Ascending aorta (tissue), 2 donors: ENCODE measurements at regions not wholly inside any gene's neighbourhood (a gene's known extent, or its start where the extent isn't known, plus 50 kb on each side); places are given as distances from the start of the nearest gene placed in this dataset.

Experiments used
- DNase-seq, 2 donors: peaks; one replicate each; pipeline ENCODE4 v3.0.0-alpha.2; 2019; ENCODE audit warnings: low spot score in 2 of 2
- H3K27ac ChIP-seq, 2 donors: fragments of 200-600 bp; sonication (generic); one replicate each; pipeline ENCODE4 v1.5.1; 2016 to 2017; ENCODE audit warnings: mild to moderate bottlenecking in 1 of 2
- H3K27me3 ChIP-seq: fragments of 200-600 bp; sonication (generic); one replicate; pipeline ENCODE4 v1.5.1; 2017
- H3K36me3 ChIP-seq, 2 donors: fragments of 200-600 bp; sonication (generic); one replicate each; pipeline ENCODE4 v1.5.1; 2016
- H3K4me1 ChIP-seq, 2 donors: fragments of 200-600 bp; sonication (generic); one replicate each; pipeline ENCODE4 v1.5.1; 2016 to 2017; ENCODE audit warnings: mild to moderate bottlenecking in 1 of 2
- H3K4me3 ChIP-seq, 2 donors: fragments of 200-600 bp; sonication (generic); one replicate each; pipeline ENCODE4 v1.5.1; 2016 to 2017; ENCODE audit warnings: mild to moderate bottlenecking in 1 of 2
- H3K9me3 ChIP-seq, 2 donors: fragments of 200-600 bp; sonication (generic); one replicate each; pipeline ENCODE4 v1.5.1; 2016
- intact Hi-C: fragments of 100-400 bp; cut with DNase I; formaldehyde crosslinking; loops from one replicate; pipeline ENCODE4 v1.15.1; 2023
- TF ChIP-seq, protein P1 (sequence below), 3 experiments: fragments of 200-600 bp in 2 of 3; fragments of 450-650 bp in 1 of 3; sonication (generic) in 2 of 3; IDR thresholded peaks; one replicate each; pipeline ENCODE4 v1.5.1; 2016 to 2019; ENCODE audit warnings: antibody characterized with exemption in 3 of 3, mild to moderate bottlenecking in 1 of 3, moderate library complexity in 1 of 3

- H3K4me1 ChIP-seq: no peaks in the 10 kb centered on the region
These were observed 475.1 kb downstream of the PCNX1 start for GRCh38 chr14:71382315-71382714.

DNA sequence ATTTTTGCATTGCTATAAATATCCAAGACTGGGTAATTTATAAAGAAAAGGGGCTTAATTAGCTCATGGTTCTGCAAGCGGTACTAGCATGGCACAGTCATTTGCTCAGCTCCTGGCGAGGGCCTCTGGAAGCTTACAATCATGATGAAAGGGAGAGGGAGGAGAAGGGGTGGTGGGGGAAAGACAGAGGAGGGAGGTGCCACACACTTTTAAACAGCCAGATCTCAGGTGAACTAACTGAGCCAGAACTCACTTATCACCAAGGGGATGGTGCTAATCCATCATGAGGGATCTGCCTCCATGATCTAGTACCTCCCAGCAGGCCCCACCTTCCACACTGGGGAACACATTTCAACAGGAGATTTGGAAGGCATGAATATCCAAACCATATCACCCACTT is 476.3 kb downstream of the PCNX1 start:
- Histone ChIP-seq H3K4me1 (no peaks in the 10 kb centered on the region), H3K9me3 (no peaks in the 10 kb centered on the region), H3K27me3 (no peaks in the 10 kb centered on the region), H3K4me3 (no peak overlapping the region), H3K27ac (no peak overlapping the region), H3K36me3 (no peaks in the 10 kb centered on the region)
- TF ChIP-seq, protein P1, sequence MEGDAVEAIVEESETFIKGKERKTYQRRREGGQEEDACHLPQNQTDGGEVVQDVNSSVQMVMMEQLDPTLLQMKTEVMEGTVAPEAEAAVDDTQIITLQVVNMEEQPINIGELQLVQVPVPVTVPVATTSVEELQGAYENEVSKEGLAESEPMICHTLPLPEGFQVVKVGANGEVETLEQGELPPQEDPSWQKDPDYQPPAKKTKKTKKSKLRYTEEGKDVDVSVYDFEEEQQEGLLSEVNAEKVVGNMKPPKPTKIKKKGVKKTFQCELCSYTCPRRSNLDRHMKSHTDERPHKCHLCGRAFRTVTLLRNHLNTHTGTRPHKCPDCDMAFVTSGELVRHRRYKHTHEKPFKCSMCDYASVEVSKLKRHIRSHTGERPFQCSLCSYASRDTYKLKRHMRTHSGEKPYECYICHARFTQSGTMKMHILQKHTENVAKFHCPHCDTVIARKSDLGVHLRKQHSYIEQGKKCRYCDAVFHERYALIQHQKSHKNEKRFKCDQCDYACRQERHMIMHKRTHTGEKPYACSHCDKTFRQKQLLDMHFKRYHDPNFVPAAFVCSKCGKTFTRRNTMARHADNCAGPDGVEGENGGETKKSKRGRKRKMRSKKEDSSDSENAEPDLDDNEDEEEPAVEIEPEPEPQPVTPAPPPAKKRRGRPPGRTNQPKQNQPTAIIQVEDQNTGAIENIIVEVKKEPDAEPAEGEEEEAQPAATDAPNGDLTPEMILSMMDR (IDR thresholded peaks at IDR 0.05): no peak
- intact Hi-C loops: no loop called here
- no peak for DNase-seq

More at GRCh38 chr14:71382315-71382714, 475.1 kb downstream of the PCNX1 start:
- no peak for DNase-seq
- Histone ChIP-seq H3K27ac (no peak overlapping the region), H3K36me3 (no peaks in the 10 kb centered on the region), H3K27me3 (no peaks in the 10 kb centered on the region), H3K4me3 (no peak overlapping the region), H3K9me3 (no peaks in the 10 kb centered on the region)
- TF ChIP-seq, protein P1 (IDR thresholded peaks at IDR 0.05): no peak
- intact Hi-C loops: no loop called here

GRCh38 chr14:71384007-71384845 is 477.0 kb downstream of the PCNX1 start:
- Histone ChIP-seq H3K27ac (no peak overlapping the region), H3K4me1 (no peaks in the 10 kb centered on the region), H3K4me3 (no peak overlapping the region), H3K36me3 (no peaks in the 10 kb centered on the region), H3K9me3 (no peaks in the 10 kb centered on the region), H3K27me3 (no peaks in the 10 kb centered on the region)
- intact Hi-C loops: no loop called here
- DNase-seq: no peak
- TF ChIP-seq, protein P1 (IDR thresholded peaks at IDR 0.05): no peak

DNA sequence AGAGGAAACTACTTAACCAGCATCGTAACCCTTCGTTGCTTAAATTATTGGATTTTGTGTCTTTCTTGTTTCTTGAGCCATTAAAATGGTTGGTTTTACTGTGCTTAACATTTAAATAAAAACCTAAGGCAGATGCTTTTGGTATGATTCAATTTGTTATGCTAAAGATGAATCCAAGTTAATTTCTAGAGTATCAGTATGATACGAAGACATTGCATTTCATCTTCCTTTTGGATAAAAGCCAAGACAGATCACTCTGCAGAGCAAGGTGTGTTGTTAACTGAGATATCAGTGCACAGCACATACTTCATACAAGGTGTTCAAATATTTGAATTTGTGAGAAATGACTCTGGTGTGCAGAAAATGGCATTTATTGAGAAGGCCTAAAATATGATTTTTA is 480.5 kb downstream of the PCNX1 start:
- H3K9me3 ChIP-seq: no peaks in the 10 kb centered on the region
- TF ChIP-seq, protein P1 (IDR thresholded peaks at IDR 0.05): no peak
- H3K4me1 ChIP-seq: no peaks in the 10 kb centered on the region
- no peak overlapping the region for H3K4me3 ChIP-seq
- intact Hi-C loops: no loop called here
- no peak overlapping the region for H3K27ac ChIP-seq
- no peaks in the 10 kb centered on the region for H3K27me3 ChIP-seq
- DNase-seq: no peak
- no peaks in the 10 kb centered on the region for H3K36me3 ChIP-seq

DNA sequence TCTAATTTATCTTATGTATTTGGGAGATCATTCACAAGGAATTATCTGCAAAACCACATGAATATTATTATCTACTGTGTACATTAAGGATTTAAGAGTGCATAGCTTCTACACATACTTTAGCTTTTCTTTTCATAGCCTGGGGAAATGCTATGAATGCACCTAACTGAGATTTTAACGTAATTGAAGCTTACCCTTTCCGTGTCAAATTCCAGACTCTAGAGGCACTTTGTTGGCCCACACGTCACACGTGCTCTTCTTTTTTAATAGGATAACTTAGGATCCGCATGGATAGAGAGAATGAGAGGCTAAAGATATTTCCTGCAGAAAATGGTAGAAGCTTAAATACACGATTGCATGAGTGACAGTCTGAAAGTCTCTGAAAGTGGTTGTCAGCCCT is 481.1 kb downstream of the PCNX1 start:
- Histone ChIP-seq H3K36me3 (no peaks in the 10 kb centered on the region), H3K4me3 (no peak overlapping the region), H3K4me1 (no peaks in the 10 kb centered on the region), H3K27me3 (no peaks in the 10 kb centered on the region), H3K9me3 (no peaks in the 10 kb centered on the region), H3K27ac (no peak overlapping the region)
- TF ChIP-seq, protein P1 (IDR thresholded peaks at IDR 0.05): no peak
- intact Hi-C loops: no loop called here
- DNase-seq: no peak
